K562 (cell line): ENCODE measurements at regions not wholly inside any gene's neighbourhood (a gene's known extent, or its start where the extent isn't known, plus 50 kb on each side); places are given as distances from the start of the nearest gene placed in this dataset.

Source experiments
- ATAC-seq: fragments of 200-7000 bp; cut with Tn5 transposase; 3 replicates; pipeline ENCODE4 v1.9.1; 2020; ENCODE audit warnings: moderate library complexity
- BruUV-seq: library from RNA; stranded (reverse); fragments of 400-500 nt; replicated peaks from 2 replicates; lab custom pipeline; 2021; lab: Mats Ljungman, UMichigan
- CTCF ChIA-PET: fragments of 300-600 bp; formaldehyde crosslinking; extraction: SDS; loops from one replicate; lab custom pipeline; 2021; ENCODE audit warnings: low intra/inter-chr PET ratio; lab: Yijun Ruan, JAX
- POLR2A ChIA-PET: fragments of 300-600, 350-650 bp; sonication (Branson Sonifier 250); formaldehyde crosslinking; extraction: SDS; loops from one replicate; lab custom pipeline; 2021; ENCODE audit warnings: antibody characterized with exemption, inconsistent platforms; lab: Yijun Ruan, JAX
- DNase-seq, 4 experiments: peaks; one replicate each; pipeline versions ENCODE4 v3.0.0 to v3.0.0-alpha.2; 2011 to 2018; ENCODE audit warnings: low spot score in 3 of 4, mixed read lengths in 3 of 4; ENCODE audit errors: extremely low read depth in 1 of 4
- FAIRE-seq: peaks from 2 replicates; lab custom pipeline; 2011; peaks lifted over from hg19 to GRCh38; lab: Jason Lieb, UNC
- H2AFZ ChIP-seq: 2 replicates; pipeline ENCODE4 v1.6.0; 2011; ENCODE audit warnings: low read depth, low read length, control low read depth, inconsistent platforms
- H3K27ac ChIP-seq: fragments of 200-600 bp; 3 replicates; pipeline ENCODE4 v1.8.0; 2011; ENCODE audit warnings: low read depth, mild to moderate bottlenecking, control low read depth, inconsistent platforms, low read length, moderate library complexity, mixed read lengths; ENCODE audit errors: extremely low read depth
- H3K27me3 ChIP-seq, 2 experiments: fragments of 300-600 bp in 1 of 2; 2 replicates in 1 of 2; 3 replicates in 1 of 2; pipeline versions ENCODE4 v1.6.0 to v1.8.0; 2011; ENCODE audit warnings: inconsistent platforms in 2 of 2, low read length in 2 of 2, mild to moderate bottlenecking in 1 of 2, mixed read lengths in 1 of 2, moderate library complexity in 1 of 2; ENCODE audit not compliant: control insufficient read depth in 2 of 2, insufficient read depth in 2 of 2
- H3K36me3 ChIP-seq: fragments of 300-600 bp; 3 replicates; pipeline ENCODE4 v1.8.0; 2011; ENCODE audit warnings: mild to moderate bottlenecking, low read length, inconsistent platforms; ENCODE audit not compliant: control insufficient read depth, insufficient read depth
- H3K4me1 ChIP-seq, 2 experiments: fragments of 200-600 bp in 1 of 2; replicated peaks in 1 of 2; 2 replicates in 1 of 2; 3 replicates in 1 of 2; pipeline versions ENCODE4 v1.5.1 to v1.8.0; 2011; ENCODE audit warnings: inconsistent platforms in 2 of 2, low read length in 2 of 2, mild to moderate bottlenecking in 1 of 2, mixed read lengths in 1 of 2, moderate library complexity in 1 of 2; ENCODE audit not compliant: control insufficient read depth in 2 of 2, insufficient read depth in 2 of 2
- H3K4me2 ChIP-seq: 2 replicates; pipeline ENCODE4 v1.6.1; 2011; ENCODE audit warnings: low read length, control low read depth, inconsistent platforms, mixed read lengths; ENCODE audit not compliant: insufficient read depth
- H3K4me3 ChIP-seq: fragments of 200-600 bp; sonication (generic), shearing (Covaris generic); 2 replicates; pipeline ENCODE4 v1.5.1; 2016; ENCODE audit warnings: control low read depth, inconsistent platforms
- H3K79me2 ChIP-seq: fragments of 200-600 bp; 3 replicates; pipeline ENCODE4 v1.8.0; 2011; ENCODE audit warnings: low read length, inconsistent platforms; ENCODE audit not compliant: control insufficient read depth, insufficient read depth
- H3K9ac ChIP-seq, 2 experiments: 2 replicates each; pipeline versions ENCODE4 v1.6.0 to v1.6.1; 2011; ENCODE audit warnings: low read depth in 2 of 2, low read length in 2 of 2, control low read depth in 1 of 2, inconsistent platforms in 1 of 2, mild to moderate bottlenecking in 1 of 2, mixed read lengths in 1 of 2; ENCODE audit not compliant: insufficient read depth in 1 of 2
- H3K9me1 ChIP-seq: one replicate; pipeline ENCODE4 v1.6.0; 2011; ENCODE audit warnings: inconsistent platforms, mild to moderate bottlenecking, low read length, moderate library complexity; ENCODE audit not compliant: control insufficient read depth, insufficient read depth
- H3K9me3 ChIP-seq: replicated peaks from 2 replicates; pipeline ENCODE4 v1.5.1; 2011; ENCODE audit warnings: low read depth, low read length, inconsistent platforms; ENCODE audit not compliant: control insufficient read depth, insufficient read depth
- H4K20me1 ChIP-seq: replicated peaks from 2 replicates; pipeline ENCODE4 v1.6.1; 2011; ENCODE audit warnings: low read length, inconsistent platforms, mixed read lengths; ENCODE audit not compliant: control insufficient read depth, insufficient read depth
- ARID2 ChIP-seq: fragments of 450-650 bp; IDR thresholded peaks from 2 replicates; pipeline ENCODE4 v1.6.1; 2017; ENCODE audit warnings: antibody characterized with exemption, mild to moderate bottlenecking
- CCAR2 ChIP-seq: fragments of 200-400 bp; formaldehyde crosslinking; IDR thresholded peaks from 2 replicates; pipeline ENCODE4 v1.6.1; 2017; ENCODE audit warnings: mild to moderate bottlenecking, low read depth, low read length
- CREM ChIP-seq: IDR thresholded peaks from 2 replicates; pipeline ENCODE4 v1.6.1; 2014; ENCODE audit warnings: antibody characterized with exemption, low read depth
- E2F6 ChIP-seq, 2 experiments: IDR thresholded peaks; 2 replicates each; pipeline ENCODE4 v1.6.1; 2011; ENCODE audit warnings: borderline replicate concordance in 1 of 2, control low read depth in 1 of 2, low read depth in 1 of 2, low read length in 1 of 2, mild to moderate bottlenecking in 1 of 2, mixed read lengths in 1 of 2, moderate library complexity in 1 of 2; ENCODE audit not compliant: insufficient read depth in 1 of 2, insufficient read length in 1 of 2, poor library complexity in 1 of 2, severe bottlenecking in 1 of 2; ENCODE audit errors: extremely low read depth in 1 of 2
- FOXJ2 ChIP-seq: fragments of 200-800 bp; sonication (Bioruptor generic); IDR thresholded peaks from 2 replicates; pipeline ENCODE4 v1.6.1; 2016; ENCODE audit warnings: missing genetic modification characterization, missing compliant biosample characterization
- GABPB2 ChIP-seq: fragments of 250-450 bp; sonication (Bioruptor Pico); conservative IDR thresholded peaks from 2 replicates; pipeline ENCODE4 v1.5.1; 2021; ENCODE audit warnings: mild to moderate bottlenecking
- GTF2E2 ChIP-seq: fragments of 200-800 bp; sonication (Bioruptor generic); IDR thresholded peaks from 2 replicates; pipeline ENCODE4 v1.6.1; 2016; ENCODE audit warnings: missing genetic modification characterization, missing compliant biosample characterization
- HMBOX1 ChIP-seq: sonication (generic); IDR thresholded peaks from 2 replicates; pipeline ENCODE4 v1.6.1; 2016
- NONO ChIP-seq, 2 experiments: fragments of 200-400 bp in 1 of 2; fragments of 450-650 bp in 1 of 2; formaldehyde crosslinking in 1 of 2; IDR thresholded peaks; 2 replicates each; pipeline ENCODE4 v1.6.1; 2017; ENCODE audit warnings: low read depth in 2 of 2, mild to moderate bottlenecking in 2 of 2, moderate library complexity in 2 of 2, low read length in 1 of 2
- NUFIP1 ChIP-seq: fragments of 450-650 bp; IDR thresholded peaks from 2 replicates; pipeline ENCODE4 v1.6.1; 2018; ENCODE audit not compliant: partially characterized antibody
- POLR2H ChIP-seq: IDR thresholded peaks from 2 replicates; pipeline ENCODE4 v1.6.1; 2016; ENCODE audit warnings: missing genetic modification characterization, low read depth, mild to moderate bottlenecking, control low read depth, missing compliant biosample characterization, moderate library complexity
- ZNF668 ChIP-seq: fragments of 250-450 bp; sonication (Bioruptor Pico); IDR thresholded peaks from 2 replicates; pipeline ENCODE4 v1.8.0; 2022; ENCODE audit warnings: mild to moderate bottlenecking, inconsistent platforms
- WGBS: fragments of 100-300 bp; shearing (Covaris generic); methylation state at CpG from one replicate; pipeline ENCODE4 v1.1.6; 2016; ENCODE audit warnings: low coverage, mixed read lengths; ENCODE audit not compliant: insufficient coverage; ENCODE audit errors: missing lambda C conversion rate; 5-methylcytosine and 5-hydroxymethylcytosine counted together
- in situ Hi-C: fragments of 300-500 bp; cut with MboI; formaldehyde crosslinking; loops from 4 replicates; pipeline ENCODE4 v1.15.0; 2018; ENCODE audit warnings: inconsistent platforms, mixed read lengths
- intact Hi-C: fragments of 100-400 bp; cut with micrococcal nuclease; formaldehyde crosslinking; loops from 2 replicates; pipeline ENCODE4 v1.14.2; 2022
- TF ChIP-seq, protein P1 (sequence below): fragments of 450-650 bp; formaldehyde crosslinking; IDR thresholded peaks from 2 replicates; pipeline ENCODE4 v1.4.0; 2020; ENCODE audit warnings: mild to moderate bottlenecking, mixed read lengths
- TF ChIP-seq, protein P2 (sequence below): fragments of 250-450 bp; sonication (Bioruptor Pico); IDR thresholded peaks from 2 replicates; pipeline ENCODE4 v1.8.0; 2021; ENCODE audit warnings: mild to moderate bottlenecking, moderate library complexity

GRCh38 chr22:27358096-27358870 lies 443.3 kb downstream of the MN1 start:
- no peaks in the 10 kb centered on the region for H3K4me1 ChIP-seq
- no peaks in the 10 kb centered on the region for H3K79me2 ChIP-seq
- FAIRE-seq (no peak), ATAC-seq (no peak), DNase-seq (no peak)
- H3K36me3 ChIP-seq: no peaks in the 10 kb centered on the region
- no TSS peak for BruUV-seq
- 3% methylated on average over 5 of the region's 7 CpGs for WGBS
- no peak overlapping the region for H3K4me2 ChIP-seq
- TF ChIP-seq GTF2E2 (no peak), HMBOX1 (no peak), NUFIP1 (no peak), E2F6 (IDR thresholded peaks at IDR 0.05; ENCODE audit: borderline replicate concordance in 1 of 2, extremely low read depth in 1 of 2, insufficient read depth in 1 of 2, insufficient read length in 1 of 2, low read depth in 1 of 2, low read length in 1 of 2, poor library complexity in 1 of 2, severe bottlenecking in 1 of 2) (no peak), FOXJ2 (tag) (no peak), CREM (no peak), POLR2H (tag) (no peak), ARID2 (no peak), CCAR2 (no peak), ZNF668 (CRISPR knock-in tag) (no peak), GABPB2 (CRISPR knock-in tag) (no peak), NONO (IDR thresholded peaks at IDR 0.05; ENCODE audit: low read depth in 2 of 2, low read length in 1 of 2) (no peak)
- TF ChIP-seq, protein P1, sequence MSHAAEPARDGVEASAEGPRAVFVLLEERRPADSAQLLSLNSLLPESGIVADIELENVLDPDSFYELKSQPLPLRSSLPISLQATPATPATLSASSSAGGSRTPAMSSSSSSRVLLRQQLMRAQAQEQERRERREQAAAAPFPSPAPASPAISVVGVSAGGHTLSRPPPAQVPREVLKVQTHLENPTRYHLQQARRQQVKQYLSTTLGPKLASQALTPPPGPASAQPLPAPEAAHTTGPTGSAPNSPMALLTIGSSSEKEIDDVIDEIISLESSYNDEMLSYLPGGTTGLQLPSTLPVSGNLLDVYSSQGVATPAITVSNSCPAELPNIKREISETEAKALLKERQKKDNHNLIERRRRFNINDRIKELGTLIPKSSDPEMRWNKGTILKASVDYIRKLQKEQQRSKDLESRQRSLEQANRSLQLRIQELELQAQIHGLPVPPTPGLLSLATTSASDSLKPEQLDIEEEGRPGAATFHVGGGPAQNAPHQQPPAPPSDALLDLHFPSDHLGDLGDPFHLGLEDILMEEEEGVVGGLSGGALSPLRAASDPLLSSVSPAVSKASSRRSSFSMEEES (CRISPR knock-in tag): no peak
- TF ChIP-seq, protein P2, sequence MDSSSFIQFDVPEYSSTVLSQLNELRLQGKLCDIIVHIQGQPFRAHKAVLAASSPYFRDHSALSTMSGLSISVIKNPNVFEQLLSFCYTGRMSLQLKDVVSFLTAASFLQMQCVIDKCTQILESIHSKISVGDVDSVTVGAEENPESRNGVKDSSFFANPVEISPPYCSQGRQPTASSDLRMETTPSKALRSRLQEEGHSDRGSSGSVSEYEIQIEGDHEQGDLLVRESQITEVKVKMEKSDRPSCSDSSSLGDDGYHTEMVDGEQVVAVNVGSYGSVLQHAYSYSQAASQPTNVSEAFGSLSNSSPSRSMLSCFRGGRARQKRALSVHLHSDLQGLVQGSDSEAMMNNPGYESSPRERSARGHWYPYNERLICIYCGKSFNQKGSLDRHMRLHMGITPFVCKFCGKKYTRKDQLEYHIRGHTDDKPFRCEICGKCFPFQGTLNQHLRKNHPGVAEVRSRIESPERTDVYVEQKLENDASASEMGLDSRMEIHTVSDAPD: no peak
- in situ Hi-C loops (no loop called here), intact Hi-C loops (no loop called here)
- no peak overlapping the region for H2AFZ ChIP-seq
- ChIA-PET CTCF (no interaction called here), POLR2A (no interaction called here)
- H3K9me3 ChIP-seq: no peaks in the 10 kb centered on the region
- no peaks in the 10 kb centered on the region for H3K27me3 ChIP-seq
- no peak overlapping the region for H3K27ac ChIP-seq
- no peaks in the 10 kb centered on the region for H3K9me1 ChIP-seq
- no peak overlapping the region for H3K4me3 ChIP-seq
- no peak overlapping the region for H3K9ac ChIP-seq
- H4K20me1 ChIP-seq: no peaks in the 10 kb centered on the region
